IPS-20b (cell line): ENCODE measurements at regions not wholly inside any gene's neighbourhood (a gene's known extent, or its start where the extent isn't known, plus 50 kb on each side); places are given as distances from the start of the nearest gene placed in this dataset.

Source experiments
- H3K27ac ChIP-seq: one replicate; pipeline ENCODE4 v1.5.1; 2013; ENCODE audit warnings: low read length
- H3K27me3 ChIP-seq: 2 replicates; pipeline ENCODE4 v1.6.1; 2013; ENCODE audit warnings: mild to moderate bottlenecking, low read length, inconsistent platforms; ENCODE audit not compliant: insufficient read depth
- H3K36me3 ChIP-seq: 2 replicates; pipeline ENCODE4 v1.6.1; 2013; ENCODE audit warnings: low read depth, mild to moderate bottlenecking, inconsistent platforms, low read length, moderate library complexity; ENCODE audit not compliant: insufficient read depth
- H3K4me1 ChIP-seq: 2 replicates; pipeline ENCODE4 v1.6.1; 2013; ENCODE audit warnings: mild to moderate bottlenecking, control low read depth, inconsistent platforms, low read length, moderate library complexity; ENCODE audit not compliant: insufficient read depth
- H3K4me3 ChIP-seq: 2 replicates; pipeline ENCODE4 v1.5.1; 2013; ENCODE audit warnings: mild to moderate bottlenecking, low read length, inconsistent platforms
- H3K9ac ChIP-seq: 2 replicates; pipeline ENCODE4 v1.6.1; 2013; ENCODE audit warnings: low read depth, mild to moderate bottlenecking, inconsistent platforms, low read length, moderate library complexity
- H3K9me3 ChIP-seq: 2 replicates; pipeline ENCODE4 v1.6.1; 2013; ENCODE audit warnings: mild to moderate bottlenecking, low read depth, low read length, inconsistent platforms; ENCODE audit not compliant: insufficient read depth

DNA sequence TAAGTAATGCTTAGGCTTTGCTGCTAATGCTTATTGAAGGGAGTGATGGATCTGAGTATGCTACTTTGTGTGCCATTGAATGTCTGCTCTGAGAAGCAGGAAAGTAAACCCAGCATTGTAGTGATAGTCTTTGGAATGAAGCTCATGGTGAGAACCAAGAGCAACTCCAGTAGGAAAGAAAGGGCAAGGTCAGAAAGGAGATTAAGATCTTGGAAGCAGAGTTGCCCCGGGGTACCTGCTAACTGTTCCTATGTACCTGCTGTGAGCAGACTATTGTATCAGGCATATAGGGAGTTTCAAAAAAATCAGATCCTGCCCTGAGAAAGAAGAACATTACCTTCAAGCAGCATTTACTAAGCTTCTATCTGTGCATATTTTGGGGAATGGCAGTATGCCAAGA lies 54.5 kb upstream of the AASS start:
- Histone ChIP-seq H3K9ac (no peak overlapping the region), H3K4me3 (no peak overlapping the region), H3K4me1 (peaks cover 2% of the 10 kb centered on the region; the same call in 1 of the 2 replicates), H3K36me3 (no peaks in the 10 kb centered on the region), H3K27me3 (no peaks in the 10 kb centered on the region), H3K9me3 (no peaks in the 10 kb centered on the region), H3K27ac (no peak overlapping the region)
